ENCODE measurements at regions not wholly inside any gene's neighbourhood (a gene's known extent, or its start where the extent isn't known, plus 50 kb on each side); places are given as distances from the start of the nearest gene placed in this dataset.

- TF ChIP-seq CTCF (IDR thresholded peaks at IDR 0.05), result no peak
- TF ChIP-seq POLR2A (IDR thresholded peaks at IDR 0.05), result no peak
These were observed 502.2 kb downstream of the NR4A2 start for GRCh38 chr2:155830351-155830750.
